ENCODE measurements at regions not wholly inside any gene's neighbourhood (a gene's known extent, or its start where the extent isn't known, plus 50 kb on each side); places are given as distances from the start of the nearest gene placed in this dataset.

DNA sequence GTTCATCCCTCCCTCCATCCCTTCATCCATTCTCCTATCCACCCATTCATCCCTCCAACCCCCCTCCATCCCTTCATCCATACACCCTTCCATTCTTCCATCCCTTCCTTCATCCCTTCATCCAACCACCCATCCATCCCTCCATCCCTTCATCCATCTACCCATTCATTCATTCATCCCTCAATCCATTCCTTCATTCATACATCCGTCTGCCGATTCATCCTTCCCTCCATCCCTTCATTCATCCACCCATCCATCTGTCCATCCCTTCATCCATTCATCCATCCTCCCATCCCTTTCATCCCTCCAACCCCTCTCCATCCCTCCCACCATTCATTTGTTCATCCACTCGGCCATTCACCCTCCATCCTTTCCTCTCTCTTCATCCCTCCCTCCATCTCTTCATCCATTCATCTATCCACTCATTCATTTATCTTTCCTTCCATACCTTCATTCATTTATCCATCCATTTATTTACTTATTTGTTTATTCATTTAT, 95.7 kb downstream of the FOXL1 start:
- DNase-seq (ENCODE audit: low read depth), result no peak
- no peak overlapping the region for H3K4me3 ChIP-seq (ENCODE audit: low read length)
- TF ChIP-seq, protein P1, sequence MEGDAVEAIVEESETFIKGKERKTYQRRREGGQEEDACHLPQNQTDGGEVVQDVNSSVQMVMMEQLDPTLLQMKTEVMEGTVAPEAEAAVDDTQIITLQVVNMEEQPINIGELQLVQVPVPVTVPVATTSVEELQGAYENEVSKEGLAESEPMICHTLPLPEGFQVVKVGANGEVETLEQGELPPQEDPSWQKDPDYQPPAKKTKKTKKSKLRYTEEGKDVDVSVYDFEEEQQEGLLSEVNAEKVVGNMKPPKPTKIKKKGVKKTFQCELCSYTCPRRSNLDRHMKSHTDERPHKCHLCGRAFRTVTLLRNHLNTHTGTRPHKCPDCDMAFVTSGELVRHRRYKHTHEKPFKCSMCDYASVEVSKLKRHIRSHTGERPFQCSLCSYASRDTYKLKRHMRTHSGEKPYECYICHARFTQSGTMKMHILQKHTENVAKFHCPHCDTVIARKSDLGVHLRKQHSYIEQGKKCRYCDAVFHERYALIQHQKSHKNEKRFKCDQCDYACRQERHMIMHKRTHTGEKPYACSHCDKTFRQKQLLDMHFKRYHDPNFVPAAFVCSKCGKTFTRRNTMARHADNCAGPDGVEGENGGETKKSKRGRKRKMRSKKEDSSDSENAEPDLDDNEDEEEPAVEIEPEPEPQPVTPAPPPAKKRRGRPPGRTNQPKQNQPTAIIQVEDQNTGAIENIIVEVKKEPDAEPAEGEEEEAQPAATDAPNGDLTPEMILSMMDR (IDR thresholded peaks at IDR 0.05; ENCODE audit: insufficient read depth, low read depth, low read length, missing control alignments), result no peak

DNA sequence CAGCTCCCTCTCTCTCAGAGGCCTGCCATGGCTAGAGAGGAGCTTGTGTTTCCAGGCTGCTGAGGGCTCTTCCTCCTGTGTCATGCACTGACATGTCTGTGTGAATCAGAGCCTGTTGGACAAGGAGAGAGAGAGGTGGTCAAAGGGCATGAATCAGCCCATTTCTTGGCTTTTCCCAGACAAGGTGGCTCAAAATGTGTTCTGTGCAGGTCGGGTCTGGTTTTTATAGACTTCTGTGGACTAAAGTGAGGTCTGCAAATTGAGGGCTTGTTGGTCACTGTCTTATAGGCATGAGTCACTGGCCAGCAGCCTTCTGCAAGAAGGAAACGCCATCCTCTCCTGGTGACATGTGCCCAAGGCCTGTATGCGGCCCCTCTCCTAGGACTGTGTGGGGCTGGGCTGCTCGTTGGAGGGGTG, 97.9 kb downstream of the FOXL1 start:
- DNase-seq (ENCODE audit: low read depth), result peak; percentile 95
- TF ChIP-seq, protein P1 (IDR thresholded peaks at IDR 0.05; ENCODE audit: insufficient read depth, low read depth, low read length, missing control alignments), result no peak
- H3K4me3 ChIP-seq (ENCODE audit: low read length), result no peak overlapping the region

DNA sequence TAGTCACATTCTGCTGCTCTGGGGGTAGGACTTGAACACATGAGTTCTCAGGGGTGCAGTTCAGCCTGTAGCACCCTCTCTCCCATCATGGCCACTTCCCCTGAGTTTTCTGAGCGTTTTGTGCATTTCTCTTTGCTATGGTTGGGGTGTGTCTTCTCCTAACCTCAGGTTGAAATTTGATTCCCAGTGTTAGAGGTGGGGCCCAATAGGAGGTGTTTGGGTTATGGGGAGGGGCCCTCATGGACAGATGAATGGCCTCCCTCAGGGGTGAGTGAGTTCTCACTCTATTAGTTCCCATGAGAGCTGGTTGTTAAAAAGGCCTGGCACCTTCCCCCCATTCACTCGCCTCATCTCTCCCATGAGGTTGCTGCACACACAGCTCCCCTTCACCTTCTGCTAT, 101.1 kb downstream of the FOXL1 start:
- no peak overlapping the region for H3K4me3 ChIP-seq (ENCODE audit: low read length)
- TF ChIP-seq, protein P1 (IDR thresholded peaks at IDR 0.05; ENCODE audit: insufficient read depth, low read depth, low read length, missing control alignments), result no peak
- DNase-seq (ENCODE audit: low read depth), result peak; percentile 20

DNA sequence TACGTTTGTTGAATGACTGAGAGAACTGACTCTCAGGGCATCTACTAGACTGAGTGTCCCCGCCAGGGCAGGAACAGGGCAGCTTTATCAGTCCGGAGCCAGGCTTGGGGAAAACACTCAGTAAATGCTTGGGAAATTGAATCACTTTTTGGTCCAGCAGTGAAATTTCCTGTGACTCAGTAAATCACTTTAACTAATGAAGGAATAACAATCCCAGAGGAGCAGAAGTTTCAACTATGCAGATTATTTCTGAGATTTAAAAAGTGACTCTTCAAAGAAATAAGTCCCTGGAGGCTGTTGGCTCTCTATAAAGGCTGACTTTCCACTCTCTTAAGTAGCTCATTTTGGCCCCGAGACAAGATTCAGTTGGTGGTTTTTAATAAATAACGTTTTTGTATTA, 101.8 kb downstream of the FOXL1 start:
- no peak overlapping the region for H3K4me3 ChIP-seq (ENCODE audit: low read length)
- DNase-seq (ENCODE audit: low read depth), result peak; percentile 55
- TF ChIP-seq, protein P1 (IDR thresholded peaks at IDR 0.05; ENCODE audit: insufficient read depth, low read depth, low read length, missing control alignments), result no peak

DNA sequence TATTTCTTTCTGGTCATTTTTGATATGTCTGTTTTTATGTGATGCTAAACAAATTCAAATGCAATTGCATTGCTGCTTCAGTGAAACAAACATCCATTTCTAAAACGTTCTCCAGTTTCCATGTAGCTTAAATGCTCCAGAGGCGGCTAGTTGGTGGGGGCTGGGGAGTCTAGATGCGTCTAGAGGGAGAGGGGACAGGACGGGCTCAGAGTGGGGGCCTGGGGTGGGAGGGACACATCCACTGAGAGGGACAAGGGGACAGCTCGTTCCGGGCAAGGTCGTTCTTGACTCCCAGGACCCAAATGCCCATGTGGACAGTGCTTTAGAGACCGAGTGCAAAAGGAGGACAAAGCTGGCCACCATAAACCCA, 102.3 kb downstream of the FOXL1 start:
- DNase-seq (ENCODE audit: low read depth), result no peak
- H3K4me3 ChIP-seq (ENCODE audit: low read length), result no peak overlapping the region
- TF ChIP-seq, protein P1 (IDR thresholded peaks at IDR 0.05; ENCODE audit: insufficient read depth, low read depth, low read length, missing control alignments), result no peak

DNA sequence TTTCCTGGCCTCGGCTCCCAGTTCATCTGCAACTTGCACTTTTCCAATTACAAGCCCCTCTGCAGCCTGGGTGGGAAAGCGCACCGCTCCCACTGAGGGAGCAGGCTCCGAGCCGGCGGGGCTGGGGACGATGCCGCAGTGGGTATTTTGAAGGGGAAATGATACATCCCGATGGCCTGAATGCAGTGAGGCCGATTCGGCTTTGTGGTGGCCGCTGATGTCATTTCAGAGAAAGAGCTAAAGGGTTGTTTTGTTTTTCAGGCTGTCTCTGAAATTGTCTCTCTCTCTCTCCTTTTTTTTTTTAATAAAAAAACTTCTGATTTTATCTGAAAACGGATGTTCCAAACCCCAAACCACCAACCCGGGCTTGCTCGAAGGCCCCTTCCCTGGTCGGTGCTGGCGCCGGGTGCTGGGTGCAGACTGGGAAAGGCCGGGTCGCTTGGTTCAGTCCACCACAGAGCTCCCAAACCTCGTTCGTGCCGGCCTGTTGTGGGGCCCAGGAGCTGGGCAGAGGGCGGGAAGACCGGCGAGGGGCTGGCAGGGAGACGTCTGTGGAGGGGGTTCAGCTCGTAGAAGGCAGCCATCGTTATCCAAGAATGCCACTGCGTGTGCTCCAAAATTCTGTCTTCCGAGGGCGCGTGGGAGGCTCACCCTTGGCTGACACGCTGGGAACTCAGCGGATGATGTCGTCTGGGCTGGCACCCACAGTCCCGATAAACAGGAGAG, 102.8 kb downstream of the FOXL1 start:
- no peak overlapping the region for H3K4me3 ChIP-seq (ENCODE audit: low read length)
- TF ChIP-seq, protein P1 (IDR thresholded peaks at IDR 0.05; ENCODE audit: insufficient read depth, low read depth, low read length, missing control alignments), result no peak
- DNase-seq (ENCODE audit: low read depth), result no peak

DNA sequence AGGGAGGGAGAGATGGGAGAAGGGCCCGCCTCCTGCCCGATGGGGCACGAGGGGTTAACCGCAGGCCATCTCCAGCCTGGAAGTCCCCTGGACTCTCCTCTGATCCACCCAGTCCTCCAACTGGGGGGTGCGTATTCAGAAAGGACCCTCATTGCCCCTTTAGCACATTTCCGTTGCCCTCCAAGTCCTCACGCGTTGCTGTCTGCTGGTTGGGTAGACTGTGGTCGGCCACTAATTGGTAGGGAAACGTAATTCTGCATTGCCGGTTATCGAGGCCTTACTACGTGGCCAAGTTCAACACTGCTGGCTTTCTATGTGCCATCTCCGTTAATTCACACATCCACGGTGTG, 103.4 kb downstream of the FOXL1 start:
- no peak overlapping the region for H3K4me3 ChIP-seq (ENCODE audit: low read length)
- TF ChIP-seq, protein P1 (IDR thresholded peaks at IDR 0.05; ENCODE audit: insufficient read depth, low read depth, low read length, missing control alignments), result no peak
- DNase-seq (ENCODE audit: low read depth), result no peak
